Left lung (tissue), 4 donors: ENCODE measurements at regions not wholly inside any gene's neighbourhood (a gene's known extent, or its start where the extent isn't known, plus 50 kb on each side); places are given as distances from the start of the nearest gene placed in this dataset.

Experiments
- ATAC-seq: fragments of 200-7000 bp; cut with Tn5 transposase; one replicate; pipeline ENCODE4 v1.9.1; 2020; ENCODE audit warnings: moderate library complexity
- DNase-seq, 4 donors: peaks; one replicate each; pipeline ENCODE4 v3.0.0-alpha.2; 2013 to 2020
- H3K27ac ChIP-seq, 2 donors: fragments of 200-600 bp; sonication (generic) in 1 of 2; one replicate each; pipeline versions ENCODE4 v1.5.0 to v1.8.0; 2020 to 2021
- H3K27me3 ChIP-seq, 2 donors: fragments of 200-600 bp; sonication (generic) in 1 of 2; one replicate each; pipeline versions ENCODE4 v1.5.0 to v1.8.0; 2020 to 2021
- H3K36me3 ChIP-seq, 2 donors: fragments of 200-600 bp; sonication (generic) in 1 of 2; one replicate each; pipeline versions ENCODE4 v1.5.0 to v1.8.0; 2020 to 2021
- H3K4me1 ChIP-seq, 2 donors: fragments of 200-600 bp; one replicate each; pipeline ENCODE4 v1.8.0; 2021
- H3K4me3 ChIP-seq, 2 donors: fragments of 200-600 bp; sonication (generic) in 1 of 2; one replicate each; pipeline versions ENCODE4 v1.5.0 to v1.8.0; 2020 to 2021; ENCODE audit warnings: mild to moderate bottlenecking in 1 of 2
- H3K9me3 ChIP-seq, 2 donors: fragments of 200-600 bp; sonication (generic) in 1 of 2; one replicate each; pipeline versions ENCODE4 v1.5.0 to v1.8.0; 2020 to 2021
- intact Hi-C, 2 donors: fragments of 100-400 bp; cut with DNase I; formaldehyde crosslinking; loops; one replicate each; pipeline versions ENCODE4 v1.11.2 to v1.14.2; 2022
- TF ChIP-seq, protein P1 (sequence below), 2 donors: fragments of 200-600 bp; sonication (generic) in 1 of 2; IDR thresholded peaks; one replicate each; pipeline versions ENCODE4 v1.5.0 to v1.8.0; 2021; ENCODE audit warnings: antibody characterized with exemption in 2 of 2
- donor health status: DM: no; HTN: yes; CAD: no.
- donor health status: DM: no; HTN: no; CAD: no.

DNA sequence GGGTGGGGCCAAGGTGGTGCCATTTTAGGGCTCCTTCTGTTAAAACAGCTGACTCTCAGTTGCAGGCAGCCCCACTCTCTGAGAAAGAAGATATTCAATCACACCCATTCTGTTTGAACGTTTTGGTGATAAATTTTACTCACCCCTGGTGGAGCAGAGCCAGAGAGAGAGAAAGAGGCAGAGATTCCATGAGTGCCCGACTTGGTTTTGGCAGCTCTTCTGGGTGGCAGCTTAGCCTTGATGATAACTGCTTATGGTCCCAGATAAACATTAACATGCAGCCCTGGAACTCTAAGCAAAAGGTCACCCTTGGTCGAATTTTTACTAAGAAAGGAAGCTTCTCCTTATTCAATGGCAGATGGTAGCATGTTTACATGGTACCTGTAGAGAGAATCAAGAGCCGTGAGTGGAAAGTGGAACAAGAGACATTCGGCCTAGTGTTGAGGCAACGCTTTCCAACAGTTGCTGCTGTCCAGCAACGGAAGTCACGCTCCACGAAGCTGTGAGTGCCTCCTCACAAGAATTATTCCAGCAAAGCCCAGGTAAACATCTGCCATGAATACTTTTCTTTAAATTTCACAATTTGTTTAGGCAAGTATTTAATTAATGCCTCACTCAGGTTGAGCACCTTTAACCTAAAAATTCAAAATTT lies 530.6 kb upstream of the ROBO2 start:
- no peaks in the 10 kb centered on the region for H3K27me3 ChIP-seq
- ATAC-seq (no peak), DNase-seq (no peak)
- H3K4me3 ChIP-seq, result no peak overlapping the region
- intact Hi-C loops, result no loop called here
- no peaks in the 10 kb centered on the region for H3K9me3 ChIP-seq
- no peaks in the 10 kb centered on the region for H3K4me1 ChIP-seq
- TF ChIP-seq, protein P1, sequence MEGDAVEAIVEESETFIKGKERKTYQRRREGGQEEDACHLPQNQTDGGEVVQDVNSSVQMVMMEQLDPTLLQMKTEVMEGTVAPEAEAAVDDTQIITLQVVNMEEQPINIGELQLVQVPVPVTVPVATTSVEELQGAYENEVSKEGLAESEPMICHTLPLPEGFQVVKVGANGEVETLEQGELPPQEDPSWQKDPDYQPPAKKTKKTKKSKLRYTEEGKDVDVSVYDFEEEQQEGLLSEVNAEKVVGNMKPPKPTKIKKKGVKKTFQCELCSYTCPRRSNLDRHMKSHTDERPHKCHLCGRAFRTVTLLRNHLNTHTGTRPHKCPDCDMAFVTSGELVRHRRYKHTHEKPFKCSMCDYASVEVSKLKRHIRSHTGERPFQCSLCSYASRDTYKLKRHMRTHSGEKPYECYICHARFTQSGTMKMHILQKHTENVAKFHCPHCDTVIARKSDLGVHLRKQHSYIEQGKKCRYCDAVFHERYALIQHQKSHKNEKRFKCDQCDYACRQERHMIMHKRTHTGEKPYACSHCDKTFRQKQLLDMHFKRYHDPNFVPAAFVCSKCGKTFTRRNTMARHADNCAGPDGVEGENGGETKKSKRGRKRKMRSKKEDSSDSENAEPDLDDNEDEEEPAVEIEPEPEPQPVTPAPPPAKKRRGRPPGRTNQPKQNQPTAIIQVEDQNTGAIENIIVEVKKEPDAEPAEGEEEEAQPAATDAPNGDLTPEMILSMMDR (IDR thresholded peaks at IDR 0.05), result no peak
- H3K27ac ChIP-seq, result no peak overlapping the region
- H3K36me3 ChIP-seq, result no peaks in the 10 kb centered on the region

DNA sequence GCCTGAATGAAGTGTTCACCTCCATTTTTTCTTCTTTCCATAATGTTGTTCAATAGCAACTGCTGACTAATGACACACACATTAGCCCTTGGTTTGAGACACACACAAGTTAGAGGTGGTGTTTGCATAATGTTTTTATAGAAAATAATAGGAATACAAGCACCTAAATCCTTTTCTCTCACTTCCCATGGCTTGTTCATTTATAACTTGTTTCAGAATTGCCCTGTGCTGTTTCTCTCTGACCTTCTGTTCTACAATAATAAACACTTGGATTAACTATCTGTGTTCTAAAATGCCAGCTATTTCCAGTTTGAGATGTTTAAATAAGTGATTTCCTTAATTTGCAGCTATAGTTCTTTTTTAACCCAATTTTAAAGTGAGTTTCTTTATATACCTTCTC lies 525.1 kb upstream of the ROBO2 start:
- Histone ChIP-seq H3K27me3 (no peaks in the 10 kb centered on the region), H3K9me3 (no peaks in the 10 kb centered on the region), H3K36me3 (no peaks in the 10 kb centered on the region), H3K4me1 (no peaks in the 10 kb centered on the region), H3K27ac (no peak overlapping the region), H3K4me3 (no peak overlapping the region)
- TF ChIP-seq, protein P1 (IDR thresholded peaks at IDR 0.05), result no peak
- intact Hi-C loops, result no loop called here
- DNase-seq (no peak), ATAC-seq (no peak)

DNA sequence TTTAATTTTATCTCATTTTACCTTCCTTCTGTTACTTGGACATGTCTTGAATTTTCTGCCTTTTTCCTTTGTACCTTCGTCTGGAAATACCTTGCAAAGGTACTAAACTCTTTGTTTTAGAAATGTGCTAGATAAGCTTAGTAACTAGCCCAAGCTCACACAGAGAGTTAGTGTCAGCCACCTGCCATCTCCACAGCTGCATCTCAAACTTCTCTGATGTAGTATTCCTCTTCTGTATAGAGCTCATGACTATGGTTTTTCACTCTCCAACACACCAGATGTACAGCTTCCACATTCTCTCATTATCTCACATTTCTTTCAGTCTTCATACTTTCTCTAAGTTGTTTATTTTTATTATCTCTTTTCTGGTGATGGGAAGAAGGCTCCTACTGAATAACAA lies 516.6 kb upstream of the ROBO2 start:
- intact Hi-C loops, result no loop called here

DNA sequence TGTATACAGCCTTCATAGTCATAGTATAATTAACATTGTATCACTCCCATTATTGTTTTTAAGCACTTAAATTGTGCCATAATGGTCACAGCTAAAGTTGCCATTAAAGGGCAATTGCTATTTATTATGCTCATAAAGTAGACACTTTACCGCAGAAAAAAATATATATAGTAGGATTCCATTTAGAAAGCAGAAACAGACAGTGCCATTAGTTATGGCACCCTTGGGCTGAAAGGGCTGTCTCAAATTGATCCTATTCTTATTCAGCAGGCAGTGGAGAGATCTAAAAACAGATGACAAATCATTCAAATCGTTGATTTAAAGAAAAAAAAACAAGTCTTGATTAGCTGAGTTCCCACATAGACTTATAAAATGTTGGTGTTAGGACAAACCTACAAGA lies 514.2 kb upstream of the ROBO2 start:
- ATAC-seq, result no peak
- H3K4me1 ChIP-seq, result no peaks in the 10 kb centered on the region
- no peaks in the 10 kb centered on the region for H3K9me3 ChIP-seq
- TF ChIP-seq, protein P1 (IDR thresholded peaks at IDR 0.05), result no peak
- no peaks in the 10 kb centered on the region for H3K27me3 ChIP-seq
- no peak for DNase-seq
- H3K36me3 ChIP-seq, result no peaks in the 10 kb centered on the region
- no peak overlapping the region for H3K27ac ChIP-seq
- H3K4me3 ChIP-seq, result no peak overlapping the region
- intact Hi-C loops, result no loop called here

More for the DNA sequence above, 516.6 kb upstream of the ROBO2 start:
- no peak for ATAC-seq
- TF ChIP-seq, protein P1 (IDR thresholded peaks at IDR 0.05), result no peak
- Histone ChIP-seq H3K4me1 (no peaks in the 10 kb centered on the region), H3K4me3 (no peak overlapping the region), H3K9me3 (no peaks in the 10 kb centered on the region), H3K27me3 (no peaks in the 10 kb centered on the region), H3K36me3 (no peaks in the 10 kb centered on the region), H3K27ac (no peak overlapping the region)
- DNase-seq, result no peak

DNA sequence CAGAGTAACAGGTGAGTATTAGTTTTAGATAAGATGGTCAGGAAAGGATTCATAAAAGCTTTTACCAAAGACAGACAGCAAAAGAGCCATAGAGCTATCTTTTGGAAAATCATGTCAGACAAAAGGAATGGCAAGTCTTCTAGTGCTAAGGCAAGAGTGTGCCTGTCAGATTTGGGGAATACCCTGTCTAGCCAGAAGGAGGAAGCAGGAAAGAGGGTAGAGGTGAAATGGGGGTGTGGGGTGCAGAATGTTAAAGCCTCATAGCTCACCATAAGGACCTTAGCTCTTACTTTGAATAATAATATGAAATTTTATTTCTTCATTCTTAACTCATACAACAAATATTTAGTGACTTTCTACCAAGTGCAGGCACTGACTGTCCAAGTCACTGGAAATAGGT lies 512.1 kb upstream of the ROBO2 start:
- no peaks in the 10 kb centered on the region for H3K36me3 ChIP-seq
- TF ChIP-seq, protein P1 (IDR thresholded peaks at IDR 0.05), result no peak
- no peak overlapping the region for H3K27ac ChIP-seq
- H3K4me1 ChIP-seq, result no peaks in the 10 kb centered on the region
- intact Hi-C loops, result no loop called here
- no peaks in the 10 kb centered on the region for H3K27me3 ChIP-seq
- H3K9me3 ChIP-seq, result no peaks in the 10 kb centered on the region
- ATAC-seq (no peak), DNase-seq (no peak)
- H3K4me3 ChIP-seq, result no peak overlapping the region
